PFSK-1 (cell line): ENCODE measurements at regions not wholly inside any gene's neighbourhood (a gene's known extent, or its start where the extent isn't known, plus 50 kb on each side); places are given as distances from the start of the nearest gene placed in this dataset.

Experiments used
- POLR2AphosphoS5 ChIP-seq: IDR thresholded peaks from 2 replicates; pipeline ENCODE4 v1.6.1; 2012; ENCODE audit warnings: low read depth, mild to moderate bottlenecking, control low read depth, low read length, moderate library complexity
- REST ChIP-seq, 2 experiments: IDR thresholded peaks; 2 replicates each; pipeline versions ENCODE4 v1.6.1 to v1.8.0; 2011 to 2012; ENCODE audit warnings: low read depth in 2 of 2, low read length in 2 of 2, control low read depth in 1 of 2, inconsistent platforms in 1 of 2, mild to moderate bottlenecking in 1 of 2, moderate library complexity in 1 of 2; ENCODE audit not compliant: insufficient read depth in 1 of 2
- SIN3A ChIP-seq: IDR thresholded peaks from 2 replicates; pipeline ENCODE4 v1.6.1; 2012; ENCODE audit warnings: mild to moderate bottlenecking, low read length, moderate library complexity, borderline replicate concordance; ENCODE audit not compliant: insufficient read depth
- TAF1 ChIP-seq: IDR thresholded peaks from 2 replicates; pipeline ENCODE4 v1.6.1; 2012; ENCODE audit warnings: low read length, control low read depth, borderline replicate concordance; ENCODE audit not compliant: insufficient read depth

- TF ChIP-seq POLR2AphosphoS5 (no peak), REST (IDR thresholded peaks at IDR 0.05; ENCODE audit: insufficient read depth in 1 of 2, low read depth in 2 of 2, low read length in 2 of 2) (no peak), TAF1 (no peak), SIN3A (no peak)
Observed at GRCh38 chr11:57896361-57897145, 127.1 kb upstream of the OR9Q1 start.
